GM18909 (cell line): ENCODE measurements at regions not wholly inside any gene's neighbourhood (a gene's known extent, or its start where the extent isn't known, plus 50 kb on each side); places are given as distances from the start of the nearest gene placed in this dataset.
"Not testable (repeated sequence)": the region's sequence is repeated elsewhere in the genome, so short reads cannot be mapped to it uniquely, and the experiment has no call there.

Experiments
- ATAC-seq: cut with Tn5 transposase; IDR thresholded peaks from one replicate; pipeline ENCODE4 v1.9.1; 2021; ENCODE audit warnings: mild to moderate bottlenecking; ENCODE audit not compliant: unreplicated experiment, poor library complexity

DNA sequence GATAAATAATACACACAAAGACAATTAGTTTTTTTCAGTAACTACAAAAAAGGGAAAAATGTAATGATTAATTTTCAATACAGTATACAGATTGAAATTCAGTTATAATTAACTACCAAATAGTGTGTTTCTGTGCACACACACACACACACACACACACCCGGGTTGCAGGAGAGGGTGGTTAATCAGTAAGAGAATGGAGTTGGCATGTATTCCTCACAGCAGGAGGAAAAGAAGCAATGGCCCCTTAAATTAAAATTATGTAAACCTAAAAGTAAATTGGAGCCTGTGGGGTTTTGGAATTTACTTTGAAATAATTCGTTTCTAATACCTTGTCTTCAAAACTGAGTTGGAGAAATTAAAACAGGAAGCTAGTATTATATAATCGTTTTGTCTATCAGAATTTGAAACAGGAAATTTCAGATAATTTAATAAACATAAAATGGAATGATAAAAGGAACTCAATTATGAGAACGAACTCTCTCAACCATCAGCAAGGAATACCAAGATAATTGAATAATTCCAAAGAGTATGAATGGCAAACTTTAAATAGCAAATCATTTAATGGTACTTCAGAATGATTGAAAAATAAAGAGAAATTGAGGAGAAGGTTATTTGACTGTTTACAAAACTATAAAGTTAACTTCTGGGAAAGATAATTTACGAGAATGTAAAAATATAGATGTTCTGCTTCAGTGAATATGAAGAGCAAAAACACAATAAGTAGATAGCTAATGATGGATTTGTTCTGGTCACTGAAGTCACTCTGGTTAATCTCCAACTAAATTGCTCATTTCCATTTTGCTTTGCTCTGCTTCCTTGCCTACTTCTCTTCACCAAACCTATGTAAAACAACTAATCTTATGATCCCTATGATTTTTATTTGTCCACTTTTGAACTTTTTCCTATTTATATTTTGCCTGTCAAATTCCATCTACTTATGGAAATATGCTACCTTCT, 547.9 kb upstream of the ZP4 start:
- ATAC-seq: no peak

DNA sequence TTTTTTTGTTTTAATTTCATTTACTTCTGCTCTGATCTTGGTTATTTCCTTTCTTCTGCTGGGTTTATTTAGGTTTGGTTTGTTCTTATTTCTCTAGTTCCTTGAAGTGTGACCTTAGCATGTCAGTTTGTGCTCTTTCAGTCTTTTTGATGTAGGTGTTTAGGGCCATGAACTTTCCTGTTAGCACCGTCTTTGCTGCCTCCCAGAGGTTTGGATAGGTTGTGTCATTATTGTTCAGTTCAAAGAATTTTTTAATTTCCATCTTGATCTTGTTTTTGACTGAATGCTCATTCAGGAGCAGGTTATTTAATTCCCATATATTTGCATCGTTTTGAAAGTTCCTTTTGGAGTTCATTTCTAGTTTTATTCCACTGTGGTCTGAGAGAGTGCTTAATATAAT, 539.0 kb upstream of the ZP4 start:
- not testable (repeated sequence) for ATAC-seq

DNA sequence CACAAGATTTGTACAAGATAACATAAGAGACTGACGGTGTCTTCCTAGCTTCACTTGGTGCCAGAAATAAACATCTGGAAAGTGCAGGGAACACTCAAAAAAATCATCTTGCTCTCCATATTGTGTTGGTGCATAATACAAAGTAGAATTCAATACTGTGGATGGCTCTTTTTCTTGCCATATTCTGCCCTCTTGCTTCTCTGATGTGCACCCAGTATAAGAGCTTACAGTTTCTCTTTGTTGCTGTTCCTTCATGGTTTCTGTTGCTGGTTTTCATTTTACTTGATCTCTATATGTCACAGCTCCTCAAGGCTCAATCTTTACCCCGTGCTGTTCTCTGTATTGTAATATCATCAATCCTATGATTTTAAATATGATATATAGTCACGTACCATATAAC, 528.5 kb upstream of the ZP4 start:
- ATAC-seq: no peak

DNA sequence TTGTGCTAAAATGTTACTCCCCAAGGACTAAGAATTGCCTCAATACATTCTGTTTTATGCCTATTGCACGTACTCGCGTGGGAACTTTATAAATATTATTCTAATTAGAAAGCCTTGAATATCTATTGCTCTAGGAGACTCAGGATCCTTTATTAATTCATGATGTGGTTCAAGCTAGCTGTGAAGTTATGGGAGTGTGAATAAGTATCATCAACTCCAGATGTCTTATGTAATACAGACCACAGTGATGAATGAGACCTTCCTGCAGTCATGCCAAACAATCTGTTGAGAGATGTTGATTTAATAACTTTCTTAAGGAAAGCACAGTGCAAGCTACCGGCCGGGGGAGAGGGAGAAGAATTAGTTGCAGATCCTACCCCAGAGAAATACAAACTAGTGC, 519.2 kb upstream of the ZP4 start:
- ATAC-seq: no peak

DNA sequence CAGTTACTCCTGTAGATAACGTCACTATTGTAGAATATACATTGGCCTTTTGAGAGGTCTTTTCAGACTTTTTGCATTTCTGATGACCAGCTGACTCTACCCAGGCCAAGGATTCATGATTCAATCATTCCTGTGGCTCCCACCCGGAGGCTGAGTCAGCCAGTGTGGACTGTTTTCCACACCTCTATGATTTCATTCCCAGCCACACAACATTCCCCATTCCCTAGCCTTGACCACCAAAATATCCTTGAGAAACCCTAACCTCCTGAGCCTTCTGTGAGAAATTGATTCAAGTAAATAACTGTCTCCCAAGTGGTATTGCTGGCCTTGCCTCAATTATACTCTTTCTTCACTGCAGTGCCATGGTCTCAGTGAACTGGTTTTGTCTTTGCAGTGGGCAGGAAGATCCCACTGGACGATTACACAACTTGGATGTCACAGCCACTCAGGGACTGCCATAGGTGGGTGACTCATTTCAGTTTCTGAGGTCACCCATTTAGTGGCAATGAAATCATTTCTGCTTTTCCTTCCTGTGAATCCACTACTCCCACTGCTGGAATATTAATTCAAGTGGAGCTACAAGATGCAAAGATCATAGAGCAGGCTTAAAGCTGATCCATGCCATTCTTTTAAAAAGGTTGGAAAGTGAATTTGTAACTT, 518.6 kb upstream of the ZP4 start:
- ATAC-seq: no peak

DNA sequence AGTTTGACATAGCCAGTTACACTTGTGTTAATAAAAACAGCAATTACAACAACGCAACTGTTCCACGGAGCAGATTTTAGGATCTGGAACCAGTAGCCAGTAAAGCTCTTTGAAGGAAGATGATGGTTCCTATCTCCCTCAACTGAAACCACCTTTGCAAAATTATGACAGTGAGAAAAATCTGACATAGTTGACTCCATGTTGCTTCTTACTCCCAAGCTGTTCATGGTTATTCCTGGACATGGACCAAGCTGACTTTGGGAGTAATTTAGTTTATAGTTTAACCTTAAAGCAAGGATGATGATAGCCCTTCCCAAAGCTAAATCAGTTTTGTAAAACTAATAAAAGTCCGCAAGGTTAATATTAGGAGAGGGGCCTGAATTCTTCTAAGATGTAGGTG, 518.0 kb upstream of the ZP4 start:
- ATAC-seq: no peak

DNA sequence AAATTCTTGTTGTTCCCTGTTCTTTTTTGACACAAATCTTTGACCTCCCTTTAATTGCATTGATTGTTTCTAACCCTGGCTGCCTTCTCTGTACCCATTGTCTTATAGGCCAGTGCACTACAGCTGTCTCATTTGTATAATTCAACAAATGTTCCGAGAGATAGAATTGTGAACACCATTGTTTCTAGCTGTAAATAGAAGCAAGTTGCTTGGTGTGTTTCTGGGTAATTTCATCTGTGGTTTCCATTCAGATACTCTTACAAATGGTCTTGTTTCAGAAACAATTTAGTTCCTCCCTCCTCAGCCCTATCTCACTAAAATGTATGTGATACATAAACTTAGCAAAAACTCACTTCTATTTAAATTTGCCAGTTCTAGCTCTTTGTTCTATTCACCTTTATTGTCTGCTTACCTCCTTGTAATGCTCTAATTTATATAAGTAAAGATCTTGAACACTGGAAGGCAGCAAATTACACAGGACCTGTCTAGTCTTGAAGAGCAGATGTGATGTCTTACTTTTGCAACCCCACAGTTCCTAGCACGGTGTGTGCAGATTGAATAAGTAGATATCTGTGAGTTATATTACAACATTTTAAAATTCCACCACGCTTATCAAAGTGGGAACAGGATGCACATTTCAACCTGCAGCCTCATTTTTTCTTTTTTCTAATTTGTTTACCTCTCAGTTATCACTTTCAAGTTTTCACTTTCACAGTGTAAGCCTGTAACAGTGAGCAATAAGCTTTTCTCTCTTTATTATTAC, 515.6 kb upstream of the ZP4 start:
- no peak for ATAC-seq

DNA sequence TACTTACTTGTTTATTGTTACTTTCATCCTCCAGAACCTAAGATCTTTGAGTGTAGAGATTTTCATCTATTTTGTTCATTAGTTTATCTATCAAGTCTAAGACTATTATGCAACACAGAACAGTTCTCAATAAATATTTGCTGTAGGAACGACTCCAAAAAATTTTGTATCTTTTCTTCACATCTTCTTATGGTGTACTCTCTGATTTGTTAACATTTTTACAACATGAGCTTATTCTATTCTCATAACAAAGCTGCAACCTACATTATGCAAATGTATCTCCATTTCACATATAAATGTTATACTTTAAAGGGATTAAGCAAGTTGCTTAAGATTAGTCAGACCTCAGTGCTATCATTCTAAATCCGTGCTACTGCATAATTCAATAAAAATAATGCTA, 514.2 kb upstream of the ZP4 start:
- ATAC-seq: no peak

DNA sequence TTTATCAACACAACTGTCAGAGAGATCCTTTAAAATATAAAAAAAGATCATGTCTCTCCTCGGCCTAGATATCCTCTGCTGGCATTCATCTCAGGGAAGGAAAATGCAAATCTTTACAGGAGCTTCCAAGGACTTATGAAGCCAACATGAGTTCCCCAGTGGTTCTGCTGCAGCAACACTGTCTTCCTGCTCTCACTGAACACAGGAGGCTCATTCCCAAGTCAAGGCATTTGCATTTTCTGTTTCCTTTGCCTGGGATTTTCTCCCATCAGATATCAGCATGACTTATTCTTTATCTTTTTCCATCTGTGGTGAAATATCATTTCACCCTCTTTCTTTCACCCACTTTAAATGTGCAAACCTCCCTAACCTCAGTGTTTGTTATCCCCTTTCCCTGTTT, 513.8 kb upstream of the ZP4 start:
- ATAC-seq: no peak

DNA sequence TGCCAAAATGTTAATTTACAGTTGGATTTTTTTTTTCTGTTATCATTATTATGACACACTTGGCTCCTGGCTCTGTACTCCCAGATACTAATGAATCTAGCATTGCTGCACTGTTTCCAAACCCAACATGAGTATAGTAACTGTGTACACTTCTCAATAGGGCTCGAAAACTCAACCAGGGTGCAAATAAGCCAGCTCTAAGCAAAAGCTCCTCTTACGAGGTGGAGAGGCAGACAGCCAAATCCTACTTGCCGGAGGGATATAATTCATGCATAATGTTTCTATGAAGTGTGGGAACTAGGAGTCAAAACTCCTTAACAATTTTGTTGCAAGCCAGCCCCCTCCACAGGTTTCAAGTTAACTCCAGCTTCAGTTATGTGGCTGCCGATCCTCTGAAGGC, 510.4 kb upstream of the ZP4 start:
- no peak for ATAC-seq

DNA sequence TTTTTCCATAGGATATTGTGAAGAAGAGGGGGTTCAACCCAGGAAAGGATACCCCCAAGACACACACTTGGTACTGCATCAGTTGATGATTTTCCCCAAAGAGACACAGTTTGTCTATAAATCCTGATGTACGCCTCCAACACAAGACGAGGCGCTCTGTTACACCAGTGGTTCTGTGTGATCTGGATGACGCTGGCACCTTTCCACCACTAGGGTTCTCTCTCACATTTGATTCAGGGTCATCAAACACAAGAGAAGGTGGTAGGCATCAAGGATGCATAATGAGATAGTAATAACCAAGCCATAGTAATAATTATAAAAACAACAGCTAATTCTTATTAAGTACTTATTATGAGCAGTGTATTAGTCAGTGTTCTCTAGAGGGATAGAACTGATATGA, 508.8 kb upstream of the ZP4 start:
- ATAC-seq: no peak

DNA sequence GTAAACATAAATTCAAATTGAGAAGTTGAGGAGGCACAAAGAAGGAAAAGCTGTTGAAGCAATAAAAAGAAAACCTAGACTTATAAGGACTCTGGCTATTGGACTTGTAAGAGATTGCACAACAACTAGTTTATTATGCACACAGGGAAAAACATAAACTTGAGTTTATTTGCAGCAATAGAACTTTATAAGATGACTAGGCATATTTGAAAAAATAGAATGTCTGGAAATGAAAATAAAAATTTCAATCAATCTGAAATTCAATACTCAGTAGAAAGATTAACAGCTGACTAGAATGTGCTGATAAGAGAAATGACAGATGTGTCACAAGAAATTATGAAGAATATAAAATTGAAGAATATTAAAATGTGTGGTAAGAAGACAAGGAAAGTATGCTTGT, 505.4 kb upstream of the ZP4 start:
- no peak for ATAC-seq

DNA sequence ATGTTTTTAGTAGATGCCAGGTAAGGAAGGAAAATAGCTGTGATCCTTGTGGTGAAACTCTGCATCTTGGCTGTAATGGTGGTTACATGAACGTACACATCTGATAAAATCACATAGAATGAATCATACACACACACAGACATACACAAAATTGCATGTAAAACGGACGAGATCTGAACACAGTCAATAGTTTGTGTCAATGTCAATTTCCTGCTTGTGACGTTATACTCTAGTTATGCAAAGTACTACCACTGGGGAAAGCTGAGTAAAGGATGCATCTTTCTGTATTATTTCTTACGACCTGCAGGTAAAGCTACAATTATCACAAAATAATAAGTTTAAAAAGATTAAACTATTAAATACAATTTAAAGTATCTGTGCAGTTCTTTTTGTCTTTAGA, 493.7 kb upstream of the ZP4 start:
- ATAC-seq: no peak

DNA sequence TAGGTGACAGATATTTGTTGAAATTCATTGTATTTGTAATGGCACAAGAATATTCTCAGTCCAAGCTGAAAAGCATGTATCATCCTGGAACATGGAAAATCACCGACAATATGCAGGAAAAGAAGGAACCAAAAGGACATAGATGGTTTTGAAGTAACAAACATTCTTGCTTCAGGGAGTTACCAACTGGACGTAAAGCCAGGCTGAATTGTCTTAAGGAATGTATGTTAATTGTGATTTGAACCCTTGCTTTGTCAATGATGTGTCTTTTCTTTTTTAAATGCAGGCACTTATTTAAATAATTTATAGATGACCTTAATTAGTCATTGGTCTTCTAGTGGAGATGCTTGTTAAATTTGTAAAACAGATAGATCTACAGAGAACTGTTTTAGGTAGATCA, 489.4 kb upstream of the ZP4 start:
- ATAC-seq: no peak

DNA sequence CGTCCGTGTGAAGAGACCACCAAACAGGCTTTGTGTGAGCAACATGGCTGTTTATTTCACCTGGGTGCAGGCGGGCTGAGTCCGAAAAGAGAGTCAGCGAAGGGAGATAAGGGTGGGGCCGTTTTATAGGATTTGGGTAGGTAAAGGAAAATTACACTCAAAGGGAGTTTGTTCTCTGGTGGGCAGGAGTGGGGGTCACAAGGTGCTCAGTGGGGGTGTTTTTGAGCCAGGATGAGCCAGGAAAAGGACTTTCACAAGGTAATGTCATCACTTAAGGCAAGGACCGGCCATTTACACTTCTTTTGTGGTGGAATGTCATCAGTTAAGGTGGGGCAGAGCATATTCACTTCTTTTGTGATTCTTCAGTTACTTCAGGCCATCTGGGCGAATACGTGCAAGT, 488.7 kb upstream of the ZP4 start:
- ATAC-seq: not testable (repeated sequence)

DNA sequence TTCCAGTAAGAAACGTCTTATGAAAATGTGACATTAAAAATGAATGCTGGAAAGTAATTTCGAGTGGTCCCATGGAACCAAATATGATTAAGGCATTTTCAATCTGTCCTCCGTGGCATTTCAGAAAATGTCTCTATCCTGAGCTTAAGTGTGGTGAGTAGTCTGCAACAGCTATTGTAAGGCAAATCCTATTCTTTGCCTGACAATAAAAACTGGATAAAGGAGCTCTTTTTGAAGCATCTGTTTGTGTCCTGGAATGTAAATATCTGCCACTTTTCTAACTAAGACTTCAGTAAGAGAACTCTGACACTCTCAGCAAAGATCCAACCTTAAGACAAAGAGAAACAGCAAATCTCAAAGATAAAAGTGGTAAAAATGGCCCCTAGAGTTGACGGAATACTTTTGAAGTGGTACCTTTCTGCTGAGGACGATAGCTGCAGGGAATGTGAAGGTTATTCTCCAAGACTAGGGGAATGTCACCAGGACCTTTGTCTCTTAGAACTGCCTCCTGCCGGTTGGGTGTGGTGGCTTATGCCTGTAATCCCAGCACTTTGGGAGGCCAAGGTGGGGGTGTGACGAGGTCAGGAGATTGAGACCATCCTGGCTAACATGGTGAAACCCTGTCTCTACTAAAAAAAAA, 486.7 kb upstream of the ZP4 start:
- no peak for ATAC-seq

DNA sequence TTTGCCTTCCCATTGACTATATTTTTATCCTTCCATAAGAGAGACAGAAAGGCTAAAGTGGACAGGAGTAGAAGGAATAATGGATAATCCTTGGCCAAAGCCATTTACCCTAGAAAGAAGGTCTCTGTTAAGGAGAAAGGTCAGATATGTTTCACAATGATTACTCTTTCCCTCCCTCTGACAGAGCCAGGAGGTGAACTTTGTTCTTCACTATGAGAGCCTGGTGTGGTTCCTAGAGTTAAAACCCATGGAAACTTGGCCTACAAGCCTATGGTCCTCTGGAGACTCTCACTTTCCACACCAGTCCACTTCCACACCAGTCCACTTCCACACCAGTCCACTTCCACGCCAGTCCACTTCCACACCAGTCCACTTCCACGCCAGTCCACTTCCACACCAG, 479.9 kb upstream of the ZP4 start:
- no peak for ATAC-seq

DNA sequence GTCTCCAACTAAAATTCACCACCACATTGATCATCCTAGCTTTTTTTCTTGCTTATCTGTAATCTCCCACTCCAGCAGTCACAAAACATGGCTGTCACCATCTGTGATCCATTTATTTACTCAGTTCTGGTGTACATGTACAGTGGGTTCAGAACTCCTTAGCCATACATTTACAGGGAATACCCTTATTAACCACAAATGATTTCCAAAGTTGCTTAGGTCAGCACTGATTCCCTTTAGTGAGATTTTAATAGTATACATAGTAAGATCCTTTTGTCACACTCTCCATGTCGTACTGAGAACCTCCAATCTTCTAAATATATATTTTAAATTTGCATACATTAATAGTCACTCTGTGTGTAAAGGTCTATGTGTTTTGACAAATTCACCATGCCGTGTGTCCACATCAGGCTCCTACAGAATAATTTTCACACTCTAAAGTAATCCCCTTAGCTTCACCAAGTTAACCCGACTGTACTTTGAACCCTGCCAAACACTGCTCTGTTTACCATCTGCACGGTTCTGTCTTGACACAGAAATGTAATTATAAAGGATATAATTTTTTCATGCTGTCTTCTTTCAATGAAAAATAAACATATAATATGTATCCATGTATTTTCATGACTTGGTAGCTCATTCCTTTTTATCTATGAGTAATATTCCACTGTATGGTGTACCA, 473.6 kb upstream of the ZP4 start:
- no peak for ATAC-seq

DNA sequence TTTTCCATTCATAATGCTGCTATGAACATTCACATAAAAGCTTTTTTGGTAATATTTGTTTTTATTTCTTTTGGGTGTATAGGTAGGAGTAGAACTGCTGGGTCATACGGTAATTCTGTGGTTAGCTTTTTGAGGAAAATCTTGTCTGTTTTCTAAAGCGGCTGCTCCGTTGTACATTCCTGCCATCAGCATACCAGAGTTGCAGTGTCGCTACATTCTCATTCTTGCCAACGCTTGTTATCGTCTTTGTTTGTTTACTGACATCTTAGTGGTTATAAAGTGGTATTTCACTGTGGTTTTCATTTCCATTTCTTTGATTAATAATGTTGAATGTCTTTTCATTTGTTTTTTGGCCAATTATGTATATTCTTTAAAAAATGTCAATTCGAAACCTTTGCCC, 469.8 kb upstream of the ZP4 start:
- no peak for ATAC-seq

DNA sequence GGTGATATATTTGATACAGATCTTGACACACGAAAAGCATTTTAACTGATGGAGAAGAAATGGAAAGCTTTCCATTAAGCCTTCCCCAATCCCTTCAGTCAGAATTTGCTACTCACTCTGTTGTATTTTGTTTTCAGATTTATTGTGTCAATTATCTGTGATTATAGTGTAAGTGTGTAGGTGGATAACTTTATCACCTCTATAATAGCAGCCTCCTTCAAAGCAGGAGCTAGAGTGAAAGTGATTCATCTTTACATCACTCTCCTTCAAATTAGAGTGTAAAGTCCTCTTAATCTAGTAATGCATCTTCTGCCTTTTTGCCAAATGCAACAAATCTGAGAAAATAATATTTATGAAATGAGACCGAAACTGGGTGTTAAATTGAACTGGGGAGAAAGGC, 459.7 kb upstream of the ZP4 start:
- no peak for ATAC-seq
